Activated T-cell treated with anti-CD3 and anti-CD28 coated beads, Interleukin-2, amount 50 U/mL, for 48 hours (primary cell): ENCODE measurements at regions not wholly inside any gene's neighbourhood (a gene's known extent, or its start where the extent isn't known, plus 50 kb on each side); places are given as distances from the start of the nearest gene placed in this dataset.

ENCODE experiments used
- DNase-seq, 2 experiments: peaks; one replicate each; pipeline ENCODE4 v3.0.0-alpha.2; 2020

GRCh38 chr16:6021276-6021943, 923.8 kb upstream of the EEF2KMT start:
- DNase-seq = no peak

DNA sequence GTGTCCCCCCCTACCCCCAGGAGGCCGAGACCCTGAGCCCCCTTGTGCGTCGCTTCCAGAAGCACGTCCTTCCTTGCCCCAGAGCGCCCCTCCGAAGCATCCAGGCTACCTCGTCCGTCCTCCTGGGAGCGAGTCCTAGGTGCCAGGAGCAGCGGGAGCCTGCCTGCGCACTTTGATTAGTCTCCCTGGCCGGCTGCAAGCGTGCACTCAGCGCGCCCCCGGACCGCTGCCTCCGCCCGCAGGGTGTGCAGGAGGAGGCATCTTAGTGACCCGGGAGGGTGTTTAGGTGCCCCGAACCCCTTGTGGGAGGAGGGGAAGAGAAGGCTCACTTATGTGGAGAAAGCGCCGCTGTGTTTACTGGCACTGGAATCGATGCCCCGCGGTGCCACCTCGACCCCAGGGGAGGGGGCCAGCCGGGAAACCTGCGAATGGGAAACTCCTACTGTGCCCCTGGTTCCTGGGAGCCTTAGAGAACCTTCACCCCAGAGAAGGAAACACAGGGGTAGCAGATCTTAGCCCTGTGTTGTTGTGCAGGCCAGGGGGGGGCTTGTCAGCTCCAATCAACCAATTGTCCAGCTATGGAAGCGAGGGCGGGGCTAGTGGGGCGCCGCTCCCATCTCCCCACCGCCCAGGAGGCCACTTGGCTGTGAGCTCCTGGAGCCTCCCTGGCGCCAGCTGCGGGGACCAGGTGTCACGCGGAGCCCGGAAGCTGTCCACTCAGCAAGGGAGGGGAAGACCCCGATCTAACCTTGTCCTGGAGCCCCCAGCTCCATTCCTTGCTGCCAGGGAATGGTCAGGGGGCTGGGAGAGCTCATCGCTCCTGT, 922.8 kb upstream of the EEF2KMT start:
- DNase-seq = no peak

DNA sequence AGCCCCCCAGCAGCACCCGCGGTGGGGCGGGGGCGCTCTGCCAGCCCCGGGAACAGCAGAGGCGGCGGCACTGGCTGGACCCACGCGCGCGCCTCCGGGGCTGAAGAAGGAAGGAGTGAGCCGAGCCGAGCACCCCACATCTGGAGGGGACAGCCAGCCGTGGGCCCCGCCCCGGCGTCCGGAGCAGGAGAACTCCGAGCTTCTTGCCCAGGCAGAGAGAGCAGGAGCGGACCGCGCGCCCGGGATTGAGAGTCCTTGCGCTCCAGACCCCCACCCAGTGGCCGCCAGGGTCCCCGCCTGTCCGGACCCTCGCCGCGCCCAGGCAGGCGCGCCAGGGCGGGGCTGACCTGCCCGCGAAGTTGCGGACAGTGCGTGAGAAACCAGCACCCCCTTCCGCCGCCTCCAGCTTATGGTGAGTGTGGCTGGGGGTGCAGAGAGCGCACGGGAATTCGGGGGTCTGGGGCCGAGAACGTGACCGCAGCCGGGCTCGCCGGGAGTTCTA, 921.9 kb upstream of the EEF2KMT start:
- DNase-seq = no peak

- no peak for DNase-seq
These were observed 921.4 kb upstream of the EEF2KMT start for GRCh38 chr16:6018848-6019489.

- no peak for DNase-seq
These were observed 919.1 kb upstream of the EEF2KMT start for GRCh38 chr16:6016530-6017184.

DNA sequence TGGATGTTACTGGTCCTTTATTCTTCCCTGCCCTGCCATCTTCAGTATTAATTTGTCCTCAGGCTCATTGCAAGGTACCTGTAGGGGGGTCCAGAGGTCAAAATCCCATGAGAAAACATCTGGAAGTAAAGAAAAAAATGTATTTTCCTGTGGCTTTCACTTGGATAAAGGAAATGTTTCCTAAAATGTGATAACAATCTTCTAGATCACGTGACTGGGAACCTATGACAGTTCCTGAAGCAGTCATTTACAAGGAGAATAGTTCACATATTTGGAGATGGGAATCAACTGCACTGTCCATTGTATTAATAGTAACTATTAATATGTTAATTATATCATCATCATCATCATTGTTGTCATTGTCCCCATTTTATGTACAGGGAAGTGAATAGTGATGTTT, 915.1 kb upstream of the EEF2KMT start:
- DNase-seq = no peak

- no peak for DNase-seq
These were observed 911.6 kb upstream of the EEF2KMT start for GRCh38 chr16:6009151-6009550.

DNA sequence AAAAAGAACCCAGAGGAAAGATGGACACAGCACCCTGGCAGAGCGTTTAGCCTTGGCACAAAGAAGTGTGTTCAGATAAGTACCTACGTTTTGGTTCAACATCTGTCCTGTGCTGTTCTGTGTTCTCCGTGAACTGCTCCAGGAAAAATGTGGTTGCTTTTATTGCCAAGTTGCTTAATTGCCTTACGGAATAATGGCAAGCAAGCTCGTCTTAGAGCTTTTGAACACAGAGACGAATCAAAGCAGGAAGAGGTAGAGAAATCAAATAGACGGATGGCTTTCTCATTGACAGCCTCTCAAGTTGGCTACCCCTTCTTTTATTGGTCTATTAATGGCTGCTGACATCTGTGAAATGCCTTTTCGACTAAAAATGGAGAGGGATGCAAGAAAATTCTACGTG, 911.1 kb upstream of the EEF2KMT start:
- DNase-seq = no peak

DNA sequence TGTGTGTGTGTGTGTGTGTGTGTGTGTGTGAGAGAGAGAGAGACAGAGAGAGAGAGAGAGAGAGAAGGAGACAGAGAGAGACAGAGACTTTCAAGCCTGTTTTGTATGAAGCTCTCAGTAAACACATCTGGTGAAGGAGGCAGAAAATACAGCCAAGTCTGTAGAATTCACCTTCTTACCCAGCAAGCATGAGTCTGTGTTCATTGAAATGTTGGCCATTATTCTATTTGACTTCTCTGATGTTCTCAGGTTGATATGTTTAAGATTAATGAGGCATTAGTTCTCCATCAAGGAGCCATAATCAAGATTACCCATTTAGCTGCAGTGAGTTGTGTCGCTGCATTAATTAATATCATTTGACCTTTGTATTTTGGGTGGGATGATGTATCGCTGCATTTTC, 895.8 kb upstream of the EEF2KMT start:
- no peak for DNase-seq

GRCh38 chr16:5982979-5983378, 885.4 kb upstream of the EEF2KMT start:
- DNase-seq = no peak

- DNase-seq = no peak
These were observed 882.4 kb upstream of the EEF2KMT start for GRCh38 chr16:5979905-5980550.

DNA sequence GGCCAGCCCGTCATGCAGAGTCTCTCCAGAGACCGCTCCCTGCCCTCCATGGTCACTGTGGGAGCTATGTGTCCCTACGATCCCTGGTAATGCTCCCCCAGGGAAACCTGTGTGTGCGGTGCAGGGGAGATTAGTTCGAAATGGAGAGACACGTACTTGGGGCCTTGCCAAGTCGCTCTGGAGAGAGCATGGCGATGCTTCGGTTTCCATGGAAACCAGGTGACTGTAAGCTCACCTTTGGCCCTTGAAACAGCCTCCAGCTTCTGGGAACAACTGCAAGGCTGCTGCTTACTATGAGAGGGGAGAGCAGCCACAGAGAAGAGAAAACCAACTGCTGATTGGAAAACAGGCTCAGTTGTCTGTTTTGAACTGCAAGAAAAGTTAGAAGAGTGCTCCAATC, 879.7 kb upstream of the EEF2KMT start:
- DNase-seq = no peak

DNA sequence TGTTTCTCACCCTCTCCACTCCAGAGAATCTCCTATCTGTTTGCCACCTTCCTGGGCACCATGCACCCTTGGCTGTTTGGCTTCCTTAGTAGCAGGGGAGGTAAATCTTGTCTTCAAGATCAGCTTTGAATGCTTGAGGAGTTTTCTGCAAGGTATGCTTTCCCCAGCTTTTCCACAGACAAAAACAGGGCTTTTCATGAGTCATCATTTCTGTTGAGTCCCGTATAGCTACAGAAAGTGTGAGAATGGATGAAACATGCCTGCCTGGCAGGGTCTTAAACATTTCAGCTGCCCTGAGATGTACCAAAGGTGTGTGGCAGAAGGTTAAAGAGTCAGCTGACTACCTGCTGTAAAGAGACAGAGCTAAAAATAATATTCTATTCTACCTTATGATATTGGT, 875.2 kb upstream of the EEF2KMT start:
- no peak for DNase-seq

GRCh38 chr16:5971924-5972323, 874.3 kb upstream of the EEF2KMT start:
- no peak for DNase-seq

GRCh38 chr16:5971106-5971505, 873.5 kb upstream of the EEF2KMT start:
- no peak for DNase-seq

- no peak for DNase-seq
These were observed 868.4 kb upstream of the EEF2KMT start for GRCh38 chr16:5966004-5966403.

DNA sequence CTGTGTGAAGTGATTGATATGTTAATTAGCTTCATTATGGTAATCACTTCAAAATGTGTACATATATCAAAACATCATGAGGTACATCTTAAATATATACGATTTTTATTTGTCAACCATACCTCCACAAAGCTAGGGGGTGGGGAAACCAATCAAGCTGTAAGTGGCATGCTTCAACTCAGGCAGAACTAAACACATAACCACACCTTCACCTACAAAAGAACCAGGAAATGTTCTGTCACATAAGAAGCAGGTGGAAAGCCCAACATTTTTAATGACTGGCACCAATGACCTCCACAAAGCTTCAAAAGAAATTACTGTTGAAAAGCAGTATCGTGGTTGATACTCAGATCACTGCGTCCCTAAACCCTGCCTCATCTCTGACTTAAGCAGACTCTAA, 867.7 kb upstream of the EEF2KMT start:
- DNase-seq = no peak

DNA sequence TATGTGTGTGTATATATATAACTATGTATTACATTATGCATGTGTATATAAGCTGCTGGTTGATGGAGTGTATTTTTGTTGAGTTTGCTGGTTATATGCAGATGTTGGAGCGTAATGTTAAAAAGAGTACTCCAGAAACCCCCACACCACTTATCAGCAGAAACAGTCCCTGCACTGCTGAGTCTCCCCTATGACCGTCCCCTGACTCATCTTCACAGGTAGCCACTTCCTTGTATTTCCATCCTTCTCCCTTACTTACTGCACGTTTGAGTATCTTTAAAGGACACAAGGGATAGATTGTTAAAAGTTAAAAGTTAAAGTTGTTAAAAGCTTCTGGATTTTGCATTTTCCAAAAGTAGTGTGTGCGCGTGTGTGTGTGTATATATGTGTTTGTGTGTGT, 853.9 kb upstream of the EEF2KMT start:
- DNase-seq = no peak

GRCh38 chr16:5944971-5945370, 847.4 kb upstream of the EEF2KMT start:
- no peak for DNase-seq

- DNase-seq = no peak
These were observed 841.0 kb upstream of the EEF2KMT start for GRCh38 chr16:5938607-5939006.

GRCh38 chr16:5932906-5933305, 835.3 kb upstream of the EEF2KMT start:
- DNase-seq = no peak

DNA sequence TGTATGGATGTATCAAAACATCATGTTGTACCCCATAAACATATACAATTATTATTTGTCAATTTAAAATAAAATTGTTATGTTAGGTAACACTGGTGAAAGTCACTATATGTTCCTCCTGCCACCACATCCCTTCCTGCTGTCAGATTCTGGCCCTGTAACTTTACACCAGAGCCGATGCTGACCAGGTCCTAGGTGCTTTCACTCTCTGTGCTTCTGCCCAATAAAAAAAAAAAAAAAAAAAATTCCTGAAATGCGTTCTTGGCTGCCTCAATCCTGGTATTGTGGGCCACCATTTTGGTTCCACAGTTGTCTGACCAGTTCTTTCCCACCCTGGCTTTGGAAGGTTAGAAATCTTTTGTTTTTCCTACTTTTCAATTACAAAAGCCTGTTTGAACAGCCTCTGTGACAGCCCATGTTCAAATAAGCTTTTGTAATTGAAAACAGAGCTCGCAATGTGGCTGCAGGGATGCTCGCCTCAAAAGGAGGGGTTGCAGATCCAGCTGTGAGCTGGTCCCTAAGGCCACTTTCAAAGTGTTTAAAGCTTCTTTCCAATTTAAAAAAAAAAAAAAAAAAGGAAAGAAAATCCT, 831.0 kb upstream of the EEF2KMT start:
- no peak for DNase-seq
